HG03039 (cell line): ENCODE measurements at regions not wholly inside any gene's neighbourhood (a gene's known extent, or its start where the extent isn't known, plus 50 kb on each side); places are given as distances from the start of the nearest gene placed in this dataset.

Experiments
- ATAC-seq: cut with Tn5 transposase; IDR thresholded peaks from one replicate; pipeline ENCODE4 v1.9.1; 2021; ENCODE audit warnings: mild to moderate bottlenecking, moderate library complexity; ENCODE audit not compliant: unreplicated experiment

GRCh38 chr10:8731121-8732095 is 676.9 kb downstream of the GATA3 start:
- ATAC-seq: no peak

DNA sequence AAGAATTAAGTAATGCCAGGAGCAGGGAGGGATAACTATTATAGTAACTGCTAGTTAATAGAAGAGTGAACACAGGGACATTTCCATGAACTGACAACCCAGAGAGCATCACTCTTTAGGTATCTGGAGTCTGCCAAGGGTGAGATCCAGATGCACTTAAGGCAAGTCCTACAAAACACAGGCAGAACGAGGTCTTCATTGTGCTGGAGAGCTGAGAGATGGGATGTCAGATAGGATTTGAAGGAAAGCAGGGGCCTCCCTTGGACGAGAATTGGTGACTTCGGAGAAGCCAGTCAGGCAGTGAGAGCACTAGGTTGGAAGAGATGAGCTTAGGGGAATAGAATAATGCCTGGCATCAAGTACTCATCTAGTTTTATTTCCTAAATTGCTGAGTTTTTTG is 684.5 kb downstream of the GATA3 start:
- ATAC-seq: no peak

GRCh38 chr10:8752146-8752843 is 697.8 kb downstream of the GATA3 start:
- no peak for ATAC-seq

GRCh38 chr10:8758029-8758428 is 703.5 kb downstream of the GATA3 start:
- ATAC-seq: no peak

DNA sequence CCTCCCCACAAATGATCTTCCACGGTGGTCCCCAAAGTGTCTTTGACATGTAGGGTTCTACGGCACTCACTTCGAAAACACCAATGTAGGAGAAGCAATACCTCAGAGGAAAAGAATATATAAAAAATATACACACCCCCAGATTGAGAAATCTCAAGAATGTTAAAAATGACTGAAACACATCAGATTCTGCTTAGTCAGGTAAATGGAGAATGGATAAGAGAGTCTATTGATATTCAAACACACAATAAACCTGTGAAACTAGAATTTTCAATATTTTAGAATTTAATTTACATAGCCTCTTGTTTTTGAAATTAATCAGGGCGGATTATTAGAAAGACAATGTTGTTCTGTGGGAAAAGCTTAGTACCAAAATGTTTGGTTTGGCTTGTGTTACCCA is 712.4 kb downstream of the GATA3 start:
- ATAC-seq: no peak

DNA sequence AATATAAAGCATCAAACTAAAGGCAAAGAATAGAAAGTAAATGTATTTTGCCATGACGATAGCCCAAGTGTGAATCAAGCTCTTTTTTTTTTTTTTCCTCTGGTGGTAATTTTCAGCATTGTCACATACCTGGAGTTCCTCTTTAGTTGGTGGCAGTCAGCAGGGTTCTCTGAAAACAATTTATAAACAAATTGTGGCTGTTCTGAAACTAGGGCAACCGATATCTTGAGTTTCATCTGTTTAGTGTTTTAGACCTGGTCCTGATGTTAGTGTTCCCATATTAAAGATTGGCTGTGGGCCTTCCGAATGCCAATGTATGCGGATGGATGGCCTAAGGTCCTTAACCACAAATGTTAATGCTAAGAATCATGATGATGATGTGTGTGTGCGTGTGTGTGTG is 713.1 kb downstream of the GATA3 start:
- no peak for ATAC-seq

GRCh38 chr10:8768341-8768740 is 713.9 kb downstream of the GATA3 start:
- no peak for ATAC-seq

DNA sequence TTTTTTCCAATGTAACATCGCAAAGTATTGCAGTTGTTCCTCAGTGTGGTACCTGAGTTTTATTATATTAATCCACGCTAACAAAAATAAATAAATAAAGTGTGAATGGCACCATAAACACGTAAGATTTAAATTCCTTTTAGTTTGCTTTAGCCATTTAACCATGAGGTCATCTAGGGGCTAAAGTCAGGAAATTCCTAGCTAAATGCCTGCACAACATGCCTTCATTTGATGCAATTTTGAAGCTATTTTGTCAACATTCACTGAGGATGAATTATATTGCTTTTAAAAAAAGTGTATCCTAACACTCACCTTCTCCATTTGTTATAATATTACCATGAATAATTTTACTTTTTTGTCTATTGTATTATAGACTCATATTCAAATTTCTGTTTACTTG is 714.4 kb downstream of the GATA3 start:
- ATAC-seq: no peak

DNA sequence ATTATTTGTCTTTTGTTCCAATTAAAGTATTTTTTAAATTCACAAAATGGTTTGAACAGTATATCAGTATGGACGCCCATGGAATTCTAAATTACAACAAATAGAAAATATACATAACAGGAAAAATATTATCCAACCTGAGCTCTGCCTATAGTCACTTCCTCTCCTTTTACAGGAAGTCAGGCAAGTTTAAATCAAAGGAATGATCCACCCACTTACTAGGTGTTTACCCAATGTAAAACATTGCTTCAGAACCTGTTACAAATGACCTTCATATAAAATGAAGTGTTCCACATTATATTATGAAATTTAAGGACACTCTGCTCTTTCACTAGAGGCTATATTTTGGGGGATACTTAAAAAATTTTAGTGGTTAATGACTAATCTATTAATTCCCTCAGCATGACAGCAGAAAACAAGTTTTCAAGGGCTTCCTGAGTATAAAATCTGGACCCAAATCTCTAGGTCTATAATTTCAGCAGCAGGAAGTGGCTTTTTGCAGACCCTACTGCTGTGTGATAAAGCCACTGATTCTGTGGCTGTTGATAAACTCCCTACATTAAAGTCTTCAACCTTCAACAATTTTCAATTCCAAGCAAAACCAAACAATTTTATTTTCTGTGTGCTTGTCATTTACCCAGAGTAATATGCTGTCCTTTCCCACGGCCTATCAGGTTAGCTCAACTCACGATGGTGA is 722.6 kb downstream of the GATA3 start:
- ATAC-seq: no peak

DNA sequence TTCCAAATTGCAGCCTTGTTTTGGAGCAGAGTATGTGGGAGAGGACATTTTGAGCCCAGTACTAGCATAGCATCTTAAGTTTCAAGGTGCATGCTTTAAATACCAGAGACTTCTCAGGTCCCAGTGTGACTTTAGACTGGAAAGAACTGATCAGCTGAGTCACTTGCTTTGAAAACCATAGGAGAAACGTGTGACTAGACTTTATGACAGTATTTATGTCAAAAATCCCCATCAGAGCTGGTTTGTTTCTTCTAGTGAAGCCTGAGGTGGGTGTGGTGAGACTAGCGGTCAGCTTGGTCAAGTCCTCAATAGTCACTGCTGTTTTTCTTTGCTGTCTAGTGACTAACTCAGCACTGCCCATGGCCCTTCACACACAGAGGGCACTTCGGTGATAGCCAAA is 724.2 kb downstream of the GATA3 start:
- no peak for ATAC-seq

GRCh38 chr10:8787649-8788048 is 733.2 kb downstream of the GATA3 start:
- ATAC-seq: no peak

DNA sequence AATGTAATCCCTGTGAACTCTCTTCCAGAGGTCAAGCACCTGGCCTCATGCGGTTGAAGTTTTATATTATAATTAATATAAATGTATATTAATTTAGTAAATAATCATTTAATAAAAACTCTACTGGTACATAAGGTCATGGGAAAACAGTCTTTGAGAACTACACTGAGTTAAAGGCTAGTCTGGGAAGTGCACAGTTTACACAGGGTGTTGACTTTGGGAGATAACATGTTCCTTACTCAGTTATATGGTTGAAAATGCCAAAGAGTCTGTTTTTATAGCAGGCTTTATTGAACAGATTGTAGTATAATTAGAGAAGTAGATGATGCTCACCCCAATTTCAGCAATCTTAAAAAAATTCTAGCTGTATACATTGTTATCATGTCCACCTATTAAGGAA is 735.9 kb downstream of the GATA3 start:
- ATAC-seq: no peak

GRCh38 chr10:8794860-8795259 is 740.4 kb downstream of the GATA3 start:
- no peak for ATAC-seq

- no peak for ATAC-seq
Measured at GRCh38 chr10:8800426-8800825, 745.9 kb downstream of the GATA3 start.

- no peak for ATAC-seq
Measured at GRCh38 chr10:8803992-8804391, 749.5 kb downstream of the GATA3 start.

- ATAC-seq: no peak
Measured at GRCh38 chr10:8810677-8811076, 756.2 kb downstream of the GATA3 start.

- no peak for ATAC-seq
Measured at GRCh38 chr10:8811201-8811600, 756.7 kb downstream of the GATA3 start.

DNA sequence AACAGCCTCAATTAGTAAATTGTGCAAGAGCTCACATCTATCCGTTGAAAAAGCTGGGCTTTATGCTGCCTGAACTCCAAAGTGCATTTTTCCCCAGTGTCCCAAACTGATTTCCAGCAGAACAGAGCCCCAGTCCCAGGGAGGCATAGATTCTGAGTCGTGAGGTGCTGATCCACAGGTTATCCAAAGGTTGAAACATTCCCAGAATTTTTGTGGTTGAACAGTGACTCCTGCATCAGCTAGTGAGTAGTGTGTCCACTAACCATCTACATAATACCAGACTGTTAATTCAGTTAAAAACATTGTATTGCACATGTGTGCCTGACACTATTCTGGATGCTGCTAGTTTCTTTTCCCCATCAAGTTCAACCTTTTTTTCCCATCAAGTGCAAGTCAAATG is 761.5 kb downstream of the GATA3 start:
- ATAC-seq: no peak

- ATAC-seq: no peak
Measured at GRCh38 chr10:8817299-8817698, 762.8 kb downstream of the GATA3 start.

DNA sequence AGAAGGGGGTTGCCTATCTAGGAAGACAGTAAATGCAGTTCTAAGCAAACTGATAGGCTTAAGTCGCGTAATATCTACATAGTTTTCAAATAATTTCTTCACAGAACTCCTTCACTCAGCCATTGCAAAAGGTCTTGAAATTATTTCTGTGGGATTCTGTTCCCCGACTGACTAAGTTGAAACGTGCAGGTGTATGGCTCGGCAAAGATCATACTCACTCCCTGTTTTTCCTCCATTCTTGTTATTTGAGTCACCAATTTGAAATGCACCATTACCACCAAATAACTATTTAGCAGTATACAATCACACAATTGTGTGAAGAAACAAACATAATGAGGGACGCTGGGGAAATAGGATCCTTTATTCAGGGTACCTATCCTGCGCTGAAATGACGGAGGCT is 771.1 kb downstream of the GATA3 start:
- ATAC-seq: no peak

- ATAC-seq: no peak
Measured at GRCh38 chr10:8829592-8829991, 775.1 kb downstream of the GATA3 start.

DNA sequence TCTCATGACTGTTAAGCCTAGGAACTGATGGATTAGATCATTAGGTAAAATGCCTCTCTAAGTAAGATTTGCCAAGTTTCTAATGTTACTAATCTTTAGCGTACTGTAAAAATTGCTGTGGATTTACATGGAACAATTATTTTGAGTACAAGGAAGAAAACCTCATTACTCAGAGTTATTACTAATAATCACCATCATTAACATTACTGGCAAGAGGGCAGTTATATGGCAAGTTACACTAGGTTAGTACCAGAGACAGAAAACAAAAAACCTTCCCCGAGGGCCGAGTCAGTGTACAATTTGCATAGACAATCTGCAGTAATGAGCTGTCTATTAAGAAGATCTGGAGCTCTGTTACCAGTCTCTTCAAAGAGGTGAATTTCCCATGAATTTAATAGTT is 775.6 kb downstream of the GATA3 start:
- ATAC-seq: no peak
